ENCODE measurements at regions not wholly inside any gene's neighbourhood (a gene's known extent, or its start where the extent isn't known, plus 50 kb on each side); places are given as distances from the start of the nearest gene placed in this dataset.

- intact Hi-C loops (cut with DNase I; ENCODE audit: low total_unique reads) = no loop called here
- no peak for DNase-seq
- H3K4me3 ChIP-seq = no peak overlapping the region
- in situ Hi-C loops (cut with MboI; ENCODE audit: low pct_ligation_motif_present in 1 of 4, low pct_unique_long_range_greater_than_20kb in 1 of 4, low sequenced_read_pairs in 3 of 4) = no loop called here
- H3K36me3 ChIP-seq = no peaks in the 10 kb centered on the region
- H3K27me3 ChIP-seq = no peaks in the 10 kb centered on the region
- no peaks in the 10 kb centered on the region for H3K4me1 ChIP-seq
- no peak for TF ChIP-seq POLR2AphosphoS5 (IDR thresholded peaks at IDR 0.05)
- TF ChIP-seq POLR2A (IDR thresholded peaks at IDR 0.05) = no peak
- no peak for TF ChIP-seq CTCF (IDR thresholded peaks at IDR 0.05)
- TF ChIP-seq EP300 (IDR thresholded peaks at IDR 0.05; ENCODE audit: low read depth) = no peak
- H3K27ac ChIP-seq = no peak overlapping the region
- 54 to 79% methylated on average over 6 to 8 of the region's 8 CpGs for WGBS, 2 donors (ENCODE audit: low coverage in 1 of 2)
- H3K9me3 ChIP-seq = no peaks in the 10 kb centered on the region
Observed at GRCh38 chr16:51057102-51057793, 93.8 kb downstream of the SALL1 start.

GRCh38 chr16:51056331-51056730 lies 94.7 kb downstream of the SALL1 start:
- TF ChIP-seq POLR2A (IDR thresholded peaks at IDR 0.05) = no peak
- no peak for TF ChIP-seq CTCF (IDR thresholded peaks at IDR 0.05)
- no peak for TF ChIP-seq EP300 (IDR thresholded peaks at IDR 0.05; ENCODE audit: low read depth)
- no peak for TF ChIP-seq POLR2AphosphoS5 (IDR thresholded peaks at IDR 0.05)
- in situ Hi-C loops (cut with MboI; ENCODE audit: low pct_ligation_motif_present in 1 of 4, low pct_unique_long_range_greater_than_20kb in 1 of 4, low sequenced_read_pairs in 3 of 4) (no loop called here), intact Hi-C loops (cut with DNase I; ENCODE audit: low total_unique reads) (no loop called here)
- Histone ChIP-seq H3K4me3 (no peak overlapping the region), H3K4me1 (no peaks in the 10 kb centered on the region), H3K9me3 (no peaks in the 10 kb centered on the region), H3K27me3 (no peaks in the 10 kb centered on the region), H3K27ac (no peak overlapping the region), H3K36me3 (no peaks in the 10 kb centered on the region)
- WGBS, 2 donors (ENCODE audit: low coverage in 1 of 2) = 49 to 52% methylated on average over 2 of the region's 2 CpGs
- DNase-seq = no peak

GRCh38 chr16:51055434-51055833 lies 95.6 kb downstream of the SALL1 start:
- H3K27ac ChIP-seq = no peak overlapping the region
- H3K4me1 ChIP-seq = no peaks in the 10 kb centered on the region
- no peaks in the 10 kb centered on the region for H3K27me3 ChIP-seq
- H3K9me3 ChIP-seq = no peaks in the 10 kb centered on the region
- no peak for TF ChIP-seq CTCF (IDR thresholded peaks at IDR 0.05)
- no peak for TF ChIP-seq EP300 (IDR thresholded peaks at IDR 0.05; ENCODE audit: low read depth)
- TF ChIP-seq POLR2AphosphoS5 (IDR thresholded peaks at IDR 0.05) = no peak
- TF ChIP-seq POLR2A (IDR thresholded peaks at IDR 0.05) = no peak
- 88 to 96% methylated on average over 4 to 9 of the region's 9 CpGs for WGBS, 2 donors (ENCODE audit: low coverage in 1 of 2)
- in situ Hi-C loops (cut with MboI; ENCODE audit: low pct_ligation_motif_present in 1 of 4, low pct_unique_long_range_greater_than_20kb in 1 of 4, low sequenced_read_pairs in 3 of 4) (no loop called here), intact Hi-C loops (cut with DNase I; ENCODE audit: low total_unique reads) (no loop called here)
- DNase-seq = no peak
- no peaks in the 10 kb centered on the region for H3K36me3 ChIP-seq
- H3K4me3 ChIP-seq = no peak overlapping the region

- Histone ChIP-seq H3K36me3 (no peaks in the 10 kb centered on the region), H3K27ac (no peak overlapping the region), H3K9me3 (no peaks in the 10 kb centered on the region), H3K4me3 (no peak overlapping the region), H3K27me3 (no peaks in the 10 kb centered on the region), H3K4me1 (no peaks in the 10 kb centered on the region)
- in situ Hi-C loops (cut with MboI; ENCODE audit: low pct_ligation_motif_present in 1 of 4, low pct_unique_long_range_greater_than_20kb in 1 of 4, low sequenced_read_pairs in 3 of 4) = no loop called here
- TF ChIP-seq POLR2AphosphoS5 (IDR thresholded peaks at IDR 0.05) (no peak), EP300 (IDR thresholded peaks at IDR 0.05; ENCODE audit: low read depth) (no peak), POLR2A (IDR thresholded peaks at IDR 0.05) (no peak)
- DNase-seq = no peak
- intact Hi-C loops (cut with DNase I; ENCODE audit: low total_unique reads) = no loop called here
- WGBS, 2 donors (ENCODE audit: low coverage in 1 of 2) = 72 to 100% methylated on average over 1 to 2 of the region's 2 CpGs
Observed at GRCh38 chr16:51053775-51054174, 97.3 kb downstream of the SALL1 start.

GRCh38 chr16:51051671-51052070 lies 99.4 kb downstream of the SALL1 start:
- H3K27me3 ChIP-seq = no peaks in the 10 kb centered on the region
- H3K36me3 ChIP-seq = no peaks in the 10 kb centered on the region
- TF ChIP-seq POLR2A (IDR thresholded peaks at IDR 0.05) = no peak
- no peak for TF ChIP-seq CTCF (IDR thresholded peaks at IDR 0.05)
- no peak for TF ChIP-seq EP300 (IDR thresholded peaks at IDR 0.05; ENCODE audit: low read depth)
- TF ChIP-seq POLR2AphosphoS5 (IDR thresholded peaks at IDR 0.05) = no peak
- H3K27ac ChIP-seq = no peak overlapping the region
- WGBS, 2 donors (ENCODE audit: low coverage in 1 of 2) = 89% methylated on average over 1 of the region's 1 CpG; no CpG with 5 or more reads in 1 of the 2 donors
- in situ Hi-C loops (cut with MboI; ENCODE audit: low pct_ligation_motif_present in 1 of 4, low pct_unique_long_range_greater_than_20kb in 1 of 4, low sequenced_read_pairs in 3 of 4) = no loop called here
- no peaks in the 10 kb centered on the region for H3K9me3 ChIP-seq
- DNase-seq = no peak
- H3K4me1 ChIP-seq = no peaks in the 10 kb centered on the region
- H3K4me3 ChIP-seq = no peak overlapping the region
- intact Hi-C loops (cut with DNase I; ENCODE audit: low total_unique reads) = no loop called here
